ENCODE measurements at regions not wholly inside any gene's neighbourhood (a gene's known extent, or its start where the extent isn't known, plus 50 kb on each side); places are given as distances from the start of the nearest gene placed in this dataset.

- no peak for TF ChIP-seq POLR2AphosphoS5 (IDR thresholded peaks at IDR 0.05)
- TF ChIP-seq, protein P1, sequence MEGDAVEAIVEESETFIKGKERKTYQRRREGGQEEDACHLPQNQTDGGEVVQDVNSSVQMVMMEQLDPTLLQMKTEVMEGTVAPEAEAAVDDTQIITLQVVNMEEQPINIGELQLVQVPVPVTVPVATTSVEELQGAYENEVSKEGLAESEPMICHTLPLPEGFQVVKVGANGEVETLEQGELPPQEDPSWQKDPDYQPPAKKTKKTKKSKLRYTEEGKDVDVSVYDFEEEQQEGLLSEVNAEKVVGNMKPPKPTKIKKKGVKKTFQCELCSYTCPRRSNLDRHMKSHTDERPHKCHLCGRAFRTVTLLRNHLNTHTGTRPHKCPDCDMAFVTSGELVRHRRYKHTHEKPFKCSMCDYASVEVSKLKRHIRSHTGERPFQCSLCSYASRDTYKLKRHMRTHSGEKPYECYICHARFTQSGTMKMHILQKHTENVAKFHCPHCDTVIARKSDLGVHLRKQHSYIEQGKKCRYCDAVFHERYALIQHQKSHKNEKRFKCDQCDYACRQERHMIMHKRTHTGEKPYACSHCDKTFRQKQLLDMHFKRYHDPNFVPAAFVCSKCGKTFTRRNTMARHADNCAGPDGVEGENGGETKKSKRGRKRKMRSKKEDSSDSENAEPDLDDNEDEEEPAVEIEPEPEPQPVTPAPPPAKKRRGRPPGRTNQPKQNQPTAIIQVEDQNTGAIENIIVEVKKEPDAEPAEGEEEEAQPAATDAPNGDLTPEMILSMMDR (IDR thresholded peaks at IDR 0.05): no peak
Observed at GRCh38 chr6:137781639-137782038, 85.4 kb upstream of the TNFAIP3 start.

Data from upper lobe of left lung (tissue), 4 donors.